PC-9 (cell line): ENCODE measurements at regions not wholly inside any gene's neighbourhood (a gene's known extent, or its start where the extent isn't known, plus 50 kb on each side); places are given as distances from the start of the nearest gene placed in this dataset.

ENCODE experiments used
- BruUV-seq: library from RNA; stranded (reverse); fragments of 400-500 nt; replicated peaks from 2 replicates; lab custom pipeline; 2021; lab: Mats Ljungman, UMichigan
- CTCF ChIA-PET: fragments of 300-600 bp; sonication (Branson Sonifier 250); formaldehyde crosslinking; loops from one replicate; lab custom pipeline; 2022; ENCODE audit warnings: antibody characterized with exemption; lab: Charles Lee
- POLR2A ChIA-PET: fragments of 300-600 bp; sonication (Branson Sonifier 250); formaldehyde crosslinking; loops from one replicate; lab custom pipeline; 2022; ENCODE audit warnings: antibody characterized with exemption; ENCODE audit not compliant: unreplicated experiment; lab: Charles Lee
- DNase-seq, 2 experiments: peaks; one replicate each; pipeline versions ENCODE4 v3.0.0 to v3.0.0-alpha.2; 2015 to 2022; ENCODE audit warnings: mixed read lengths in 1 of 2
- H2AFZ ChIP-seq: fragments of 200-600 bp; sonication (generic); 2 replicates; pipeline ENCODE4 v1.8.1; 2017; ENCODE audit warnings: antibody characterized with exemption
- H3F3A ChIP-seq: fragments of 200-600 bp; sonication (generic); 2 replicates; pipeline ENCODE4 v1.8.1; 2017; ENCODE audit warnings: antibody characterized with exemption, mild to moderate bottlenecking, low read depth; ENCODE audit not compliant: insufficient read depth
- H3K27ac ChIP-seq: fragments of 200-600 bp; sonication (generic); 2 replicates; pipeline ENCODE4 v1.6.1; 2016; ENCODE audit warnings: mixed run types
- H3K27me3 ChIP-seq: fragments of 200-600 bp; sonication (generic); 2 replicates; pipeline ENCODE4 v1.6.1; 2016; ENCODE audit warnings: low read depth, mixed run types; ENCODE audit not compliant: insufficient read depth
- H3K36me3 ChIP-seq: fragments of 200-600 bp; sonication (generic); 2 replicates; pipeline ENCODE4 v1.6.1; 2016; ENCODE audit warnings: low read depth, mixed run types
- H3K4me1 ChIP-seq: fragments of 200-600 bp; sonication (generic); replicated peaks from 2 replicates; pipeline ENCODE4 v1.6.1; 2016; ENCODE audit warnings: mixed run types; ENCODE audit not compliant: insufficient read depth
- H3K4me2 ChIP-seq: fragments of 200-600 bp; sonication (generic); 2 replicates; pipeline ENCODE4 v1.6.1; 2017; ENCODE audit warnings: mixed run types
- H3K4me3 ChIP-seq: fragments of 200-600 bp; sonication (generic); 2 replicates; pipeline ENCODE4 v1.6.1; 2016; ENCODE audit warnings: mixed run types
- H3K79me2 ChIP-seq: fragments of 200-600 bp; sonication (generic); 2 replicates; pipeline ENCODE4 v1.6.1; 2017; ENCODE audit warnings: low read depth, mixed run types
- H3K9me2 ChIP-seq: fragments of 200-600 bp; sonication (generic); 2 replicates; pipeline ENCODE4 v1.8.1; 2017; ENCODE audit warnings: mild to moderate bottlenecking; ENCODE audit not compliant: insufficient read depth
- H3K9me3 ChIP-seq: fragments of 200-600 bp; sonication (generic); 2 replicates; pipeline ENCODE4 v1.8.1; 2016; ENCODE audit warnings: low read depth; ENCODE audit not compliant: insufficient read depth
- H4K20me1 ChIP-seq: fragments of 200-600 bp; sonication (generic); 2 replicates; pipeline ENCODE4 v1.8.1; 2017; ENCODE audit not compliant: insufficient read depth
- EZH2 ChIP-seq: fragments of 200-600 bp; sonication (generic); IDR thresholded peaks from 2 replicates; pipeline ENCODE4 v1.8.0; 2017; ENCODE audit warnings: antibody characterized with exemption, low read depth
- intact Hi-C: fragments of 100-400 bp; cut with micrococcal nuclease; formaldehyde crosslinking; loops from one replicate; pipeline ENCODE4 v1.10.0; 2022; ENCODE audit not compliant: unreplicated experiment
- TF ChIP-seq, protein P1 (sequence below): fragments of 200-600 bp; sonication (generic); conservative IDR thresholded peaks from 2 replicates; pipeline ENCODE4 v1.6.1; 2017; ENCODE audit warnings: mixed run types, antibody characterized with exemption, mild to moderate bottlenecking, moderate library complexity

DNA sequence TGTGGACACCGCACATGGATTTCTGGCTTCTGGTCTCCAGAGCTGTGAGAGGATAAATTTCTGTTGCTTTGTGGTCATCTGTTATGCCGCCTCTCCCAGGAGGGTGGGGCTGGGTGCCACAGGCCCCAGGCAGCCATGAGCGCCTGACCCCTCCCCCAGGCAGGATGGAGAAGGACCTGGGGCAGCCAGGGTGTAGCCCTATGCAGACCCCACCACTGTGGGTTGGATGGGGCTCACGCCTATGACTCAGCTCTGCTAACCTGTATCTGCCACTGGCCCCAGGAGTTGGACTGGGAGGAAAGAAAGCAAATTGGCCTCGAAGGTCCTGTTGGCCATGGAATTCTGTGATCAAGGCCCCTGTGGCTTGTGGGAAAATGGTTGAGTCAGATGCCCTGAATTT, 1351.1 kb downstream of the BRD1 start:
- no peak overlapping the region for H3K27ac ChIP-seq
- CTCF ChIA-PET: no interaction called here
- intact Hi-C loops: no loop called here
- H4K20me1 ChIP-seq: no peaks in the 10 kb centered on the region
- H3F3A ChIP-seq: no peaks in the 10 kb centered on the region
- TF ChIP-seq, protein P1, sequence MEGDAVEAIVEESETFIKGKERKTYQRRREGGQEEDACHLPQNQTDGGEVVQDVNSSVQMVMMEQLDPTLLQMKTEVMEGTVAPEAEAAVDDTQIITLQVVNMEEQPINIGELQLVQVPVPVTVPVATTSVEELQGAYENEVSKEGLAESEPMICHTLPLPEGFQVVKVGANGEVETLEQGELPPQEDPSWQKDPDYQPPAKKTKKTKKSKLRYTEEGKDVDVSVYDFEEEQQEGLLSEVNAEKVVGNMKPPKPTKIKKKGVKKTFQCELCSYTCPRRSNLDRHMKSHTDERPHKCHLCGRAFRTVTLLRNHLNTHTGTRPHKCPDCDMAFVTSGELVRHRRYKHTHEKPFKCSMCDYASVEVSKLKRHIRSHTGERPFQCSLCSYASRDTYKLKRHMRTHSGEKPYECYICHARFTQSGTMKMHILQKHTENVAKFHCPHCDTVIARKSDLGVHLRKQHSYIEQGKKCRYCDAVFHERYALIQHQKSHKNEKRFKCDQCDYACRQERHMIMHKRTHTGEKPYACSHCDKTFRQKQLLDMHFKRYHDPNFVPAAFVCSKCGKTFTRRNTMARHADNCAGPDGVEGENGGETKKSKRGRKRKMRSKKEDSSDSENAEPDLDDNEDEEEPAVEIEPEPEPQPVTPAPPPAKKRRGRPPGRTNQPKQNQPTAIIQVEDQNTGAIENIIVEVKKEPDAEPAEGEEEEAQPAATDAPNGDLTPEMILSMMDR: no peak
- no peak for TF ChIP-seq EZH2
- peaks cover 96% of the 10 kb centered on the region for H3K27me3 ChIP-seq
- POLR2A ChIA-PET: no interaction called here
- no peaks in the 10 kb centered on the region for H3K9me2 ChIP-seq
- no TSS peak for BruUV-seq
- no peak overlapping the region for H2AFZ ChIP-seq
- no peaks in the 10 kb centered on the region for H3K9me3 ChIP-seq
- no peaks in the 10 kb centered on the region for H3K79me2 ChIP-seq
- H3K36me3 ChIP-seq: no peaks in the 10 kb centered on the region
- H3K4me3 ChIP-seq: no peak overlapping the region
- DNase-seq: no peak
- H3K4me2 ChIP-seq: no peak overlapping the region
- no peaks in the 10 kb centered on the region for H3K4me1 ChIP-seq

- Histone ChIP-seq H3K36me3 (no peaks in the 10 kb centered on the region), H3K4me2 (no peak overlapping the region), H3K4me3 (no peak overlapping the region), H4K20me1 (no peaks in the 10 kb centered on the region), H3K9me3 (no peaks in the 10 kb centered on the region), H2AFZ (no peak overlapping the region), H3K27me3 (peaks cover 99% of the 10 kb centered on the region), H3F3A (no peaks in the 10 kb centered on the region), H3K79me2 (no peaks in the 10 kb centered on the region), H3K9me2 (no peaks in the 10 kb centered on the region), H3K27ac (no peak overlapping the region), H3K4me1 (no peaks in the 10 kb centered on the region)
- TF ChIP-seq EZH2: no peak
- TF ChIP-seq, protein P1: no peak
- no TSS peak for BruUV-seq
- POLR2A ChIA-PET: no interaction called here
- CTCF ChIA-PET: no interaction called here
- DNase-seq: no peak
- intact Hi-C loops: no loop called here
Measured at GRCh38 chr22:48475661-48476345, 1351.9 kb downstream of the BRD1 start.

DNA sequence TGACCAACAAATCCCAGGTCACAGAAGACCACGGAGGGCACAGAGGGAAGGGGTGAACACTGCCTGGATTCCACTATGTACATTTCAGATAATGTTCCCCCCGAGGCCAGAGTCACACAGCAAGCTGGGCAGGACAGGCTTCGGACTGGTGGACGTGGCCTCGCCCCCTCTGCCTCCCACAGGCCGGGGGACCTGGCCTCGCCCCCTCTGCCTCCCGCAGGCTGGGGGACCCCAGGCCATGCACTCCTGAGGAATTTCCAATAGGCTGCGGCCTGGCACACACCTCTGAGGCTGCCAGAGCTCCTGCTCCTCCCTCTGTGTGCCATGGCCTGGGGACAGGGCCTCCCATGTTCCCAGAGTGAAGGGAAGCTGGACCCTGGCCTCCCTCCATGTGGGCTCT, 1352.8 kb downstream of the BRD1 start:
- CTCF ChIA-PET: no interaction called here
- intact Hi-C loops: no loop called here
- no peaks in the 10 kb centered on the region for H4K20me1 ChIP-seq
- TF ChIP-seq, protein P1: no peak
- TF ChIP-seq EZH2: no peak
- BruUV-seq: no TSS peak
- H3F3A ChIP-seq: no peaks in the 10 kb centered on the region
- H3K4me2 ChIP-seq: no peak overlapping the region
- H3K4me1 ChIP-seq: no peaks in the 10 kb centered on the region
- H3K79me2 ChIP-seq: no peaks in the 10 kb centered on the region
- H3K27ac ChIP-seq: no peak overlapping the region
- peaks cover 98% of the 10 kb centered on the region for H3K27me3 ChIP-seq
- H2AFZ ChIP-seq: no peak overlapping the region
- H3K36me3 ChIP-seq: no peaks in the 10 kb centered on the region
- no peaks in the 10 kb centered on the region for H3K9me2 ChIP-seq
- no peak for DNase-seq
- H3K4me3 ChIP-seq: no peak overlapping the region
- H3K9me3 ChIP-seq: no peaks in the 10 kb centered on the region
- POLR2A ChIA-PET: no interaction called here
